ENCODE measurements at regions not wholly inside any gene's neighbourhood (a gene's known extent, or its start where the extent isn't known, plus 50 kb on each side); places are given as distances from the start of the nearest gene placed in this dataset.

GRCh38 chr1:88186911-88187310 is 497.2 kb upstream of the PKN2 start:
- no peak for TF ChIP-seq CBFB (IDR thresholded peaks at IDR 0.05; ENCODE audit: low read depth)
- no peak for TF ChIP-seq HDAC6 (IDR thresholded peaks at IDR 0.05; ENCODE audit: unreplicated experiment)
- no peak for TF ChIP-seq TARDBP (IDR thresholded peaks at IDR 0.05; ENCODE audit: borderline replicate concordance)
- TF ChIP-seq SUZ12 (IDR thresholded peaks at IDR 0.05; ENCODE audit: unreplicated experiment) = no peak
- TF ChIP-seq HDAC2 (IDR thresholded peaks at IDR 0.05) = no peak
- TF ChIP-seq SMC3 (IDR thresholded peaks at IDR 0.05; ENCODE audit: borderline replicate concordance, low read length) = no peak
- no peak for TF ChIP-seq ZBTB40 (IDR thresholded peaks at IDR 0.05; ENCODE audit: borderline replicate concordance)
- TF ChIP-seq EZH2 (IDR thresholded peaks at IDR 0.05; ENCODE audit: borderline replicate concordance, control insufficient read depth, low read depth, low read length) = no peak
- TF ChIP-seq POLR2A (IDR thresholded peaks at IDR 0.05; ENCODE audit: low read depth, low read length) = no peak
- TF ChIP-seq, protein P1, sequence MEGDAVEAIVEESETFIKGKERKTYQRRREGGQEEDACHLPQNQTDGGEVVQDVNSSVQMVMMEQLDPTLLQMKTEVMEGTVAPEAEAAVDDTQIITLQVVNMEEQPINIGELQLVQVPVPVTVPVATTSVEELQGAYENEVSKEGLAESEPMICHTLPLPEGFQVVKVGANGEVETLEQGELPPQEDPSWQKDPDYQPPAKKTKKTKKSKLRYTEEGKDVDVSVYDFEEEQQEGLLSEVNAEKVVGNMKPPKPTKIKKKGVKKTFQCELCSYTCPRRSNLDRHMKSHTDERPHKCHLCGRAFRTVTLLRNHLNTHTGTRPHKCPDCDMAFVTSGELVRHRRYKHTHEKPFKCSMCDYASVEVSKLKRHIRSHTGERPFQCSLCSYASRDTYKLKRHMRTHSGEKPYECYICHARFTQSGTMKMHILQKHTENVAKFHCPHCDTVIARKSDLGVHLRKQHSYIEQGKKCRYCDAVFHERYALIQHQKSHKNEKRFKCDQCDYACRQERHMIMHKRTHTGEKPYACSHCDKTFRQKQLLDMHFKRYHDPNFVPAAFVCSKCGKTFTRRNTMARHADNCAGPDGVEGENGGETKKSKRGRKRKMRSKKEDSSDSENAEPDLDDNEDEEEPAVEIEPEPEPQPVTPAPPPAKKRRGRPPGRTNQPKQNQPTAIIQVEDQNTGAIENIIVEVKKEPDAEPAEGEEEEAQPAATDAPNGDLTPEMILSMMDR (IDR thresholded peaks at IDR 0.05 in 2 of 3, conservative IDR thresholded peaks at IDR 0.05 in 1 of 3; ENCODE audit: control insufficient read depth in 2 of 3, extremely low read depth in 1 of 3, insufficient read depth in 1 of 3, low read depth in 3 of 3, low read length in 3 of 3) = no peak
- TF ChIP-seq NR2F1 (conservative IDR thresholded peaks at IDR 0.05) = no peak
- TF ChIP-seq STAT1 (conservative IDR thresholded peaks at IDR 0.05) = no peak
- TF ChIP-seq BCLAF1 (IDR thresholded peaks at IDR 0.05) = no peak

Data from GM12878 (cell line).